ENCODE measurements at regions not wholly inside any gene's neighbourhood (a gene's known extent, or its start where the extent isn't known, plus 50 kb on each side); places are given as distances from the start of the nearest gene placed in this dataset.

DNA sequence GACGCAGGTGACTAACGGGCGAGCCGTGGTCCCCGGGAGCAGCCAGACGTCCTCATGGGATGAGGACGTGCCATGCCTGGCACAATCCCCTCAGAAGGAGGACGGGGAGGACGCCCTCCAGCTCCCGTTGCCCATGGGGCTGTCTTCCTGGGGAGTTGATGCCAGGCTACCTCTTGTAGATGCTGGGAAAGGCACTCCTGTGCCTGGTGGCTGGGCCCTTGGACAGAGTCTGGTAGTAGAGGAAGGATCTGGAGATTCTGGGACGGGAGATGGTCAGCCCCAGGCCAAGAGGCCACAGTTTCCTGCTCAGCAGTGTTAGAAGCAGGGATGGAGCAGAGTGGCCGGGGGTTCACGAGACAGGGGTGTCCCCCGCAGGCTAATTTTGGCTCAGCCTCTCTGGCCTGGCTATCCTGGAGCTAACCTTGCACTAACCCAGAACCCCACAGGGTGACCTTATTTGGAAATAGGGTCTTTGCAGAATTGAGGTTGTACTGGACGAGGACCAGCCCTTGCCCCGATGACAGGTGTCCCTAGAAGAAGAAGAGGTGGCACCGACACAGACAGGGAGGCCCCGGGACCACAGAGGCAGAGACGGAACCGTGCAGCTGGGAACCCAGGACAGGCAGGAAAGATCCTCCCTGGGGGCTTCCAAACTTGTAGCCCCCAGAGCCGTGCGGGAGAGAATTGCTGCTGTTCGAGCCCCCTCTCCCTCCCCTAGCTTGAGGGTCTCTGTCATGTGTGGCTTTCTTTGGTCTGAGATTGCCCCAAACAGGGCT lies 50.1 kb upstream of the ADRA2C start:
- no peak for DNase-seq (ENCODE audit: low spot score)

DNA sequence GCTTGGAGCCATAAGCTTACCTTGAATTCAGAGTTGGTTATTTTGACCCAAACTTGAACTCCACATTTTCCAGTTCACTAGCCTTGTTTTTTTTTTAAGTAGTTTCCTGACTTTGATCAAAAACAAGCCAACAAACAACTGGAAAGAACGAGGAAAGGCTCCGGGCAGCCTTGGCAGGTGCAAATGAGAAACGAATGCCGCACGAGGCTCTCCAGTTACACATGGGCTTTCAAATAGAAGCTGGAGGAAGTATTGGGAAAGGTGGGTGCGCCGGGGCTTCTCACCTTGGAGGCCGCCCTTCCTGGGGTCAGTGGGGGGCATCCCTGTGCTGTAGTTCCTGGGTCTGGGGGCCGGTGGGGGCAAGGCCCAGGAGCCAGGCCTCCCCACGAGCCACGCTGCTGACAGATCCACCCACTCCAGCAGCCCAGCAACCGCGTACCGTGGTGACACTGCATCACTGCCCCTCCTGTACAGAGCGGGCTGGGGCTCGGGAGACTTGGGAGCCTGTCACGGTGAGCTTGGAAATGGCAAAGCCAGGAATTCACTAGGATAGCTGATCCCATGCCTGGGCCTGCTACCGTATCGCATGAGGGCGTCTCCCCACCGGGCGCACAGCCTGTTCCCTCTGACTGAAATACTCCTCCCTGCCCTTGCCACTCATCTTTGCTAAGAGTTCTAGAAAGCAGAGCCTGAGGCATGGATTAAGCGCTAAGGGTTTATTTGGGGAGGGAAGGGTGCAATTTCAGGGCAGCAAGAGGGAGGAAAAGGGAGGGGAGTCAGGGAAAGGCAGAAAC lies 50.9 kb upstream of the ADRA2C start:
- DNase-seq (ENCODE audit: low spot score), result no peak

DNA sequence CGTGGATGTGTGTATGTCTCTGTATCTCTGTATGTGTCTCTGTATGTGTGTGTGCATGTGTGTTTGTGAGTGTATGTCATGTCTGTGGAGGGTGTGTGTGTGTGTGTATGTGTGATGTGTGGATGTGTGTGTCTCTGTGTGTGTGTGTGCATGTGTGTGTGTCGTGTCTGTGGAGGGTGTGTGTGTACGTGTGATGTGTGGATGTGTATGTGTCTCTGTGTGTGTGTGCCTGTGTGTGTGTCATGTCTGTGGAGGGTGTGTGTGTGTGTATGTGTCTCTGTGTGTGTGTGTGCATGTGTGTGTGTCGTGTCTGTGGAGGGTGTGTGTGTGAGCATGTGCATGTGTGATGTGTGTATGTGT lies 51.6 kb upstream of the ADRA2C start:
- no peak for DNase-seq (ENCODE audit: low spot score)

DNA sequence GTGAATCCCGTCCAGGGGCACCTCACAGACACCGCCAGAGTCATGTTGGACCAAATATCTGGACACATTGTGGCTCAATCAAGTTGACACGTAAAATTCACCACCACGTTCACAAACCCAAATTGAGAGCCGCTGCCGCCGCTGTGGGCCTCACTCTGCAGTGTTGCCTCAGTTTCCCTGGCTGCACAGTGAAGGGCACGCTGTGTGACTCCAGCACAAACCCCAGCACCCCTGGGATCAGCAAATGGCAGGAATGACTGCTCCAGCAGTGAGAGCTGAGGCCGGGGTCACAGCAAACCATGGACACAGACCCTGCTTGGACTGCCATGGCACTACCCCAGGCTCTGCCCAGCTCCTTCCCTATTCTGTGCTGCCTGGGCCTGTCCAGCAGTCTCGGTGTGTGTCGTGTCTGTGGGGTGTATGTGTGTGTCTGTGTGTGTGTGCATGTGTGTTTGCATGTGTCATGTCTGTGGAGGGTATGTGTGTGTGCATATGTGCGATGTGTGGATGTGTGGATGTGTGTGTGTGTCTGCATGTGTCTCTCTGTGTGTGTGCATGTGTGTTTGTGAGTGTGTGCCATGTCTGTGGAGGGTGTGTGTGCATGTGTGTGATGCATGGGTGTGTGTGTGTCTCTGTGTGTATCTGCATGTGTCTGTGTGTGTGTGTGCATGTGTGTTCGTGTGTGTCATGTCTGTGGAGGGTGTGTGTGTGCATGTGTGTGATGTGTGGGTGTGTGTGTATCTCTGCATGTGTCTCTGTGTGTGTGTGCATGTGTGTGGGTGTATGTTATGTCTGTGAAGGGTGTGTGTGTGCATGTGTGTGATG lies 52.2 kb upstream of the ADRA2C start:
- DNase-seq (ENCODE audit: low spot score), result no peak

DNA sequence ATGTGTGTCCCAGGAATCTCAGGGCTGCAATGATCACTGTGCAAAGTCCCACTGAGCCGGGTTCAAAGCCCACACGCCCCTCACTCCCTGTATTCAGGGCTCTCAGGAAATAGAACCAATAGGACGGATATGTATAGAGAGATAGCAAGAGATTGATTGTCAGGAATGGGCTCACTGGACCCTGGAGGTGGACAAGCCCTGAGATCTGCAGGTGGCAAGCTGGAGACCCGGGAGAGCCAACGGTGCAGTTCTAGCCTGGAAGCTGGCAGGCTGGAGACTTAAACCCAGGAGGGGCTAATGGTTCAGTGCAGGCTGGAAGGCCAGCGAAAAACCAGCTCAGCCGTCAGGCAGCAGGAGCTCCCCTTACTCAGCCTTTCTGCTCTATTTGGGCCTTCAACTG lies 52.8 kb upstream of the ADRA2C start:
- DNase-seq (ENCODE audit: low spot score), result no peak

DNA sequence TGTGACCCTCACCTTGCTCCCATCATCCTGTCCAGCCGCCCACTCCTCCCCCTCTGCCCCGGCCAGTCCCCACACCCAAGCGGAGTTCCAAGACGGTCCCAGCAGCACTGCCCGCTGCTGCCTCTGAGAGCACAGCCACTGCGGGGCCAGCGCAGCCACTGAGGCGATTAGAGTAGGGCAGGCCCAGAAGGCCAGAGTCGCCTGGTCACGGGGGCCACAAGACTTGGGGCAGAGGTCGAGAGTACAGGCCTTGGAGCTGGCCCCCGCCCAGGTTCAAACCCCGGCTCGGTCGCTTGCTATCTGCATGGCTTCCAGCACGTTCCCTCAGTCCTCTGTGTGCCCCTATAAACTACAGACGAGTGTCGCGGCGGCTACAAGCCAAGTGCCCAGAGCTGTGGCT lies 53.2 kb upstream of the ADRA2C start:
- no peak for DNase-seq (ENCODE audit: low spot score)

DNA sequence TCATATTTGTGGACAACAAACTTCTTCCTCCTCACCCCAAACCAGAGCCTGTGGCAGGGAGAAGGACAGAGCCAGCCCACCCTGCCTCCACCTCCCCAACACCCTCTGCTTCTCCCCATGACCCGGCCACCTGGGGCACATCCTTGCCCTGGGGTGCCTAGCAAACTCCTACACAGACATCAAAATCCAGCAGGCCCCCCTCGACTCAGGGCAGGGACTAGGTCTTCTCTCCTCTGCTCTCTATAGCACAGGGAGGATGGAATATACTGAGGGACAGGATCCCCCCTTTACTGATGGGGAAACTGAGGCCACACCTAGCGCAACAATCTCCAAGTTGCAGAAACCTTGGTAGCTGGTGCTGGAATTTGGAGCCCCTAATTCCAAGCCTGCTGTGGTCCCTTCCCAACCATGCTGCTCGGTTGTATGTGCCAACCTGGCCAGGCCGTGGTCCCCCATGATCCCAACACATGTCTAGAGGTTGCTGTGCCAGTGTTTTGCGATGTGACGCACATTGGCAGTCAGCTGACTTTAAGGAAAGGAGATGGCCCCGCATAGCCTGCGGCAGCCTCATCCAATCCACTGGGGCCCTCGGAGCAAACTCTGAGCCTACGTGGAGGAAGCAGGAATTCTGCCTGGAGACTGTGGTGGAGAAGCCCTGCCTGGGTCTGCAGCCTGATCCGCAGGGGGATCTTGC lies 53.9 kb upstream of the ADRA2C start:
- DNase-seq (ENCODE audit: low spot score), result no peak

DNA sequence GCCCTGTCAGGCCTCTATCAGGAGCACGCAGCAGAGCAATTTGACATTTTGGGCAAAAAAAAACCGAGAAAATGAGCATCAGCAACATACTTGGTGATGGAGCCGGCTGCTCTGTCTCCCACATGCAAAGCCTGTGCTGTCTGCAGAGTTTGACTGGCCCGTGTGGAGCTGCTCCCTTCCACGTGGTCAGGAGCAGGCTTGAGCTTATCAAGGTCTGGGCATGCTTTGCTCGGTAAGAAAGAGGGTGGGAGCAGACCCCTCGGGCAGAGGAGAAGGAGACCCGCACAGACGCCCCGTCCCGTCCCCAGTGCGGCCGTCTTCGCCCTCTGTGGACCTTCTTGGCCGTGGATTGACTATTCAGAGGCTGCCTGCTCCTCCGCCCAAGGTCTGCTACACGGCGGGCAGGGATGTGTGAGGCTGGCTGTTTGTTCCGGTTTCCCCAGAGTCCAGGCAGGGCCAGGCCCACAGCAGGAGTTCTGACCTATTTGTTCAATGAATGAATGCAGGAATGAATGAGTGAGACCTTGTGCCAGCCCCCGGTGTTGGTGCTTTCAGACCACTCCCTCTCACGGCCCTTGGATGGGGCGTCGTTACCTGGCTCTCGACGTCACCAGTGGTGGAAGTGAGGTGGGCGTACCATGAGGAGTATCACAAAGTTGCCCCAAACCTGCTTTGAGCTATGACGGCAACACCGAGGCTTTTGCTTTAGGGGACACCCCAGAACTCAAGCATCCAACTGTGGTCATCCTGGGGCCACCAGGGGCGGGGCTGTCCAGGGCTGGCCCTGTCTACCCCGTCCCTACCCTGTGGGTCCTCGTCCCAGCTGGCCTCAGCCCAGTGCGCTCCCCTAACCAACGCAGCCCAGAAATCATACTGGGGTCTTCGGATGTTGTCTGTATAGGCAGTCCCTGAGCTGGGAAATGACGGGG lies 54.7 kb upstream of the ADRA2C start:
- peak; percentile 27 for DNase-seq (ENCODE audit: low spot score)

DNA sequence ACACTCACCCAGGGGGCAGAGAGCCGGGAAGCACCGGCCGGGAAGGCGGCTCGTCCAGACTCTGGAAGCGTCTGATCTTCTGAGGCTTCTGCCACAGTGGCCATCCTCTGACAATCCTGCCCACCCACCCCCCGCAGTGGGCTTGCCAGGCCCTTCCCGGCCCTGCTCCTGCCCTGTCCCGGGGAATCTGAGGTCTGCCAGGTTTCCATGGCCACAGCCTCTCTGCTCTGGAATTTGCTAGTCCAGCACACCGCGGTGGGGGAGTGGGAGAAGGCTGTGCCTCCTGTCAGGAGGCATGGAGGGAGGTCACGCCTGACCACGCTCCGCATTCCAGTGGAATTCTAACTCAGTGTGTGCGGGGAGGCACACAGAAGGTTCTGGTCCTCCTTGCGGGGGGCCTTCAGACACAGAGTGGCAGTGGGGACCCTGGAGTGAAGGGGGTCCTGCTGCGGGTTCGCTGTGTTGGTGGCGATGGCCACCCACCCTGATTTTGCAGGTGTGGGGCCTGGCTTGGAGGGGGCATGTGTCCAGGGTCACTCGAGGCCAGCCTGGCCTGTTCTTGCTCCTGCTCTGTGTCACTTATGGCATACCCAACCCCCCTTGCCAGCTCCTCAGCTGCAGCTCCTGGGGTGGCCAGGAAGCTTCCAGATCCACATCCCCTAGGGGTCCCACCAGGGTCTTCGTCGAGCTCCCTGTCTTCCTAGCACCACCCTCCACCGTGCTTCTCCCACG lies 55.6 kb upstream of the ADRA2C start:
- no peak for DNase-seq (ENCODE audit: low spot score)

DNA sequence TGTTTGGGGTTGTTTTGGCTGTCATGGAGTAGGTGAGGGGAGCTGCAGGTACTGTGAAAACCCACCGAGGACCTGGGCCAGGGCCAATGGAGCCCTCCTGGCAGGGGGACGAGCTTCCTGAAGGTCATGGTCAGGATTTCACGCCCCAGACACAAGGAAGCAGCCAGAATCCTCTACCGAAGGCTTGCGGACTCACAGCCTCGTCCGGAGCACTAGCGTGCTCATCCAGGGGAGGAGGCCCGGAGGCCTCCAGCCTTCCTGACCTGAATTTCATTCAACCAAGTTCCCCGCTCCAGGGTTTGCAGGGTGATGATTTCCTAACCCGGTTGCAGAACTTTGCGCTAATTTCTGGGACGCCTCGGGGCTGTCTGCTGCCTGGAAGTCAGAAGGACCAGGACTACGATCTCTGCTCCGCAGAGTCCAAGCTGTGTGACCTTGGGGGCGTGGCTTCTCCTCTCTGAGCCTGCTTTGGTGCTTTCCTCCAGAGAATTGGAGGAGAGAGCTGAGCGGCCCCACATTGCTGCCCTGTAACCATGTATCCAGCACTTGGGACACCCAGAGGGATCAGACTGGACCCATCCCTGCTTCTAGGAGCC lies 56.2 kb upstream of the ADRA2C start:
- DNase-seq (ENCODE audit: low spot score), result no peak

DNA sequence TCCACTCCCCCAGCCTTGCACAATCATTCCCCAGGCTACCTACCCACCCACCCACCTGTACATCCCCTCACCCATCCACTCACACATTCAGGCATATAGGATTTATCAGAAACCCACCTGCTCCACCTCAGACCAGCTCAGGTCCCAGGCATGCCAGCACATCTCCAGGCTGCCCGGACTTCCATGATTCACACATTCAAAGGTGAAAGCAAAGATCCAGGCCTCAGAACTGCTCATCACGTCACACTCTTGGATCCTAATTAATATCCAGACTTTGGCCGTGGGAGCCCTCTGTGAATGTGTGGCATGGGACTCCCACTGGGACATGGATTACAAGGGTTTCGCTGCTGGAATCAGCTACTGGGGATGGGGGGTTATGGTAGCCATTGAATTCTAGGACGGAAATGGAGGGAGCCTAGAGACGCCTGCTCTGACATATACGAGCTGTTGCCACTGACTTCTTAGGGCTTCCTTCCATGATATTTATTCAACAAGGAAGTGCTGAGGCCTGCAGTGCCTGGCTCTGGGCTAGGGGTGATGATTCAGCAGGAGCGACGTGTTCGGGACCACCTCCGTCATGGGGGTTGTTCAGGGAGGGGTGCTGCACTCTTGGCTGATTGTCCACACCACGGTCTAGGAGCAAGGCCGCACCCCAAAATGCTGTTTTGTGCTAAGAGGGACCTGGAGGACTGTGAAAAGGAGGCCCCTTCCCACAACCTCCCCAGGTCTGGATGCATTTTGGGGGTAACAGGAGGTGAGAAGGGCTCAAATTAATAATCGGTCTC lies 56.9 kb upstream of the ADRA2C start:
- no peak for DNase-seq (ENCODE audit: low spot score)

DNA sequence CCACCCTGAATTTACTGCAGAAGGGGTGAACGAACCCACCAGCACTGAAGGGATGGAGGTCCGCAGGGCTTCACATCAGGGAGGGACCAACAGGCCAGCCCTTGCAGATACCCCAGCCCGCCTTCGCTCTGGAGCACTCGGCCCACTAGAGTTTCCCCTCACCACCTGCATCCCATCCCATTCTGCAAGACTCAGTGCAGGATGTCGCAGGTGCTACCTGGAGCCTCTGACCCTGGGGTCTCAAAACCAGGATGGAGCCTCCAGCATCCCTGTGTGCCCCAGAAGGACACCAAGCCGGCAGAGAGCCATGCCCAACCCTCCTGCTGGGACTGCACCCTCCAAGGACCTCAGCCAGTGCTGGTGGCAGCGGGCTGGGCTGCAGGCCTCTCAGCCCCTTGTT lies 57.6 kb upstream of the ADRA2C start:
- DNase-seq (ENCODE audit: low spot score), result no peak

DNA sequence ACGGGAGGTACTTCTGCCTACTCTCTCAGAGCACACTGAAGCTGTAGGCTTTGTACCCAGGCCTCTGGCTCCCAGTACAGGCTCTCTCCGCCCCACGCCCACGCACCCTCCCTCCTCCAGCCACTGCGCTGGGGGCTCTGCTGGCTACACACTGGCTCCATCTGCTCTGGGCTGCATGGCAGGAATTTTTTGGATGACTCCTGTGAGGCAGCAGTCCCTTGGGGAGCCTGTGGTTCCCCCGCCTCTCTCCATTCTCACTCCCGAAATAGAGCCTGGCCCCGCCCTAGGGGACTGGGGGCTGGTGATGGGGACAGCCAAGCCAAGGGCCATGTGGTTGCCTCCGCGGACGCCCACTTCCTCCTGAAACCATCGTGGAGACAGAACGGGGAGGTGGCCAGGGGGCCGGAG lies 58.1 kb upstream of the ADRA2C start:
- peak; percentile 58 for DNase-seq (ENCODE audit: low spot score)

DNA sequence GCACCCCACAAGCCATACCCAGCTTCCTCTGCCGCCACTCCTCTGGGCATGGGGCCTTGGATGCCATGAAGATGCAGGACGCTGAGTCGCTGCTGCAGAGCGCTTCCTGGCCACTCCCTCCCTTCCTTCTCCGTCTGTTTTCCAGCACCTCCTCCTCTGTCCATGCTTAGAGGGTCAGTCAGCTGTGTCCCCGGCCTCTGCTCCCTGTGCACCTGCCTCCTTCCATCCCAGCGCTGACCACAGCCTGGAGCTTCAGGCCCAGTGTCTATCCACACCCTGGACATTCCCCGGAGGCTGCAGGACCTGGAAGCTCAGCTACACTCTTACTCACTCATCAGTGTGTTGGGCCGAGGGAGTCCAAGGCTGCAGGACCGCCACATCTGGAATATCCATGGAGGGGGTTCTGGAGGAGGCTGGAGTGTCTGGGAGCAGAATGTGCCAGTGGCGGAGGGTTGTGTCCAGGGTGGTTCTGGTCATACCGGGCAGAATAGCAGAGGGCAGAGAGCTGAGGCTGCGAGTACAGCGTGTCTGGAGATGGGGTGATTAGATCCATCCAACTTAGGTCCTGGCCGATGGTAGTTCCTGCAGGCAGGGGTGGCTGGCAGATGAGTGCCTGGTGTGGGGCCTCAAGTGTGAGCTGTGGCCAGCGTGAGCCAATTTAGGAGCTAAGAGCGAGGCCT lies 58.6 kb upstream of the ADRA2C start:
- no peak for DNase-seq (ENCODE audit: low spot score)

DNA sequence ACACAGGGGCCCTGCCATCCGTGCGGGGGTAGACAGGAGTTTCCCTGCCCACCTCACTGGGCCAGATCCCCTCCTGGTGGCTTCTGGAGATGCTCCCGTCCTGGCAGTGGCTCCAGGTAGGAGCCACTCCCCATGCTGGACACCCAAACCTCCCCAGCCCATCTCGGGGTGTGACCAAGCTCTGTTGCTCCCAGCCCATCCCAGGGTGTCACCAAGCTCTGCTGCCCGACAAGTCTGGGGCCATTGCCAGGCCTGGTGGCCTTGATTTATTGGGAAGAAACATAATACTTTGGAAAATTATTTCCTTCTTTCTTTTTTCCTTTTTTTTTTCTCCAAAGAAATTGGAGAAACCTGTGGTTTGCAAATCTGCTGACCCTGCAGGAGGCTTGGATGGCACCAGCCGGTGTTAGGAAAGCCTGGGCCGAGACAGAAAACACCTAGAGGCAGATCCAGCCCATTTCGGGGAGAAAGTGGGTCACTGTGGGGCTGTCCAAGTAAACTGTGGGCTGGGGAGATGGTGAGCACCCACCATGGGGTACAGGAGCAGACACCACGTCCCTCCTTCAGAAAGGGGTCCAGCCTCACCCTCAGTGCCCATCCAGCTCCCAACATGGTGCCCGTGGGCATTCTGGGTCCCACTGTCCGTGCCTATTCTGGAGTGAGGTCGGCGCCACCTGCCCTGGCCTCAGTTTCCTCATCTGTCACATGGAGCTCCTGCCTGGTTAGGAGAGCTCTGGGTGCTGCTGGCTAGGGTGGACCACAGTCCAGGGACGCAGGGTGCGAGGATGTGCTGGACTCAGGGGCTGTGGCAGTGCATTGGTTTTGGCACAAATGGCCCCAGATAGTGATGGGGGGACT lies 59.4 kb upstream of the ADRA2C start:
- no peak for DNase-seq (ENCODE audit: low spot score)

DNA sequence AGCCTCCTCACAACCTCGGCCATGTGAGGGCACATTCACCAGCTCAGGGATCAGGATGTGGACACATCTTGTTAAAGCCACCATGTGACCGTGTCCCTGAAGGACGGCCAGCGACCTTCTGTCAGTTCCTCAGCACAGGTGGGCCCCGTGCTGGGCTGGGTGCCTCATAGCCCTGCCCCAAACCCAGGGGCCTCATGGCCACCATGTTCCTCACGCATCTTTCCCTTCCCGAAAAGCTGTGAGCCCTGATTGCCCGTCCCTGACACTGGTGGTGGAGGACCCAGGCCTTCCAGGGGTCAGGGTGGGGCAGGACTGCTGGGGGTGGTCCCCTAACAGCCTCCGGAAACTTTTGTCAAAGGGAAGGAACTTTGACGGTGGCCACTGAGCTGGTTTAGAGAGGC lies 60.1 kb upstream of the ADRA2C start:
- DNase-seq (ENCODE audit: low spot score), result no peak

Data from umbilical cord (tissue), 1 donor.